Brain microvascular endothelial cell (primary cell): ENCODE measurements at regions not wholly inside any gene's neighbourhood (a gene's known extent, or its start where the extent isn't known, plus 50 kb on each side); places are given as distances from the start of the nearest gene placed in this dataset.
A peak's percentile ranks its signal among the peaks of the same experiment; 100 is the strongest.

ENCODE experiments used
- DNase-seq: peaks from one replicate; pipeline ENCODE4 v3.0.0-alpha.2; 2020
- H3K27ac ChIP-seq: fragments of 250-450 bp; sonication (Bioruptor Pico); 2 replicates; pipeline ENCODE4 v1.5.1; 2020; ENCODE audit warnings: mild to moderate bottlenecking, moderate library complexity
- H3K27me3 ChIP-seq: fragments of 250-450 bp; sonication (Bioruptor Pico); replicated peaks from 2 replicates; pipeline ENCODE4 v1.5.1; 2020; ENCODE audit warnings: mild to moderate bottlenecking
- H3K36me3 ChIP-seq: fragments of 250-450 bp; sonication (Bioruptor Pico); replicated peaks from 2 replicates; pipeline ENCODE4 v1.5.1; 2020; ENCODE audit warnings: mild to moderate bottlenecking
- H3K4me3 ChIP-seq: 2 replicates; pipeline ENCODE4 v1.5.1; 2011; ENCODE audit warnings: low read depth, mild to moderate bottlenecking, control low read depth, low read length, moderate library complexity
- CTCF ChIP-seq: IDR thresholded peaks from 2 replicates; pipeline ENCODE4 v1.5.1; 2011; ENCODE audit warnings: low read depth, mild to moderate bottlenecking, moderate library complexity, low read length, control low read depth, inconsistent platforms; ENCODE audit errors: missing control alignments
- in situ Hi-C: cut with HindIII; loops from 2 replicates; pipeline ENCODE4 v1.10.0; 2017; ENCODE audit warnings: low sequenced_read_pairs, low pct_ligation_motif_present

GRCh38 chr14:62015243-62015642, 253.0 kb downstream of the SNAPC1 start:
- no peak for DNase-seq
- Histone ChIP-seq H3K27me3 (no peaks in the 10 kb centered on the region), H3K27ac (peak overlapping the region; percentile 61), H3K36me3 (no peaks in the 10 kb centered on the region), H3K4me3 (no peak overlapping the region)
- no peak for TF ChIP-seq CTCF
- in situ Hi-C loops, result no loop called here

GRCh38 chr14:62015945-62016344, 253.7 kb downstream of the SNAPC1 start:
- Histone ChIP-seq H3K4me3 (no peak overlapping the region), H3K27me3 (no peaks in the 10 kb centered on the region), H3K36me3 (no peaks in the 10 kb centered on the region), H3K27ac (peak overlapping the region; percentile 61)
- TF ChIP-seq CTCF, result no peak
- peak; percentile 63 for DNase-seq
- in situ Hi-C loops, result no loop called here

- Histone ChIP-seq H3K27me3 (no peaks in the 10 kb centered on the region), H3K27ac (peak overlapping the region; percentile 1), H3K36me3 (no peaks in the 10 kb centered on the region), H3K4me3 (no peak overlapping the region)
- TF ChIP-seq CTCF, result no peak
- no peak for DNase-seq
- in situ Hi-C loops, result no loop called here
Measured at GRCh38 chr14:62017651-62018230, 255.5 kb downstream of the SNAPC1 start.

- Histone ChIP-seq H3K4me3 (no peak overlapping the region), H3K36me3 (no peaks in the 10 kb centered on the region), H3K27me3 (no peaks in the 10 kb centered on the region), H3K27ac (no peak overlapping the region)
- in situ Hi-C loops, result no loop called here
- no peak for TF ChIP-seq CTCF
- DNase-seq, result no peak
Measured at GRCh38 chr14:62018606-62019005, 256.4 kb downstream of the SNAPC1 start.

- no peak for TF ChIP-seq CTCF
- in situ Hi-C loops, result no loop called here
- Histone ChIP-seq H3K36me3 (no peaks in the 10 kb centered on the region), H3K27ac (no peak overlapping the region), H3K4me3 (no peak overlapping the region), H3K27me3 (no peaks in the 10 kb centered on the region)
- DNase-seq, result no peak
Measured at GRCh38 chr14:62027958-62028357, 265.7 kb downstream of the SNAPC1 start.

GRCh38 chr14:62029569-62029924, 267.3 kb downstream of the SNAPC1 start:
- DNase-seq, result no peak
- no peaks in the 10 kb centered on the region for H3K36me3 ChIP-seq
- H3K27ac ChIP-seq, result no peak overlapping the region
- H3K27me3 ChIP-seq, result no peaks in the 10 kb centered on the region
- no peak overlapping the region for H3K4me3 ChIP-seq
- in situ Hi-C loops, result no loop called here
- no peak for TF ChIP-seq CTCF
